Vagina (tissue), 2 donors: ENCODE measurements at regions not wholly inside any gene's neighbourhood (a gene's known extent, or its start where the extent isn't known, plus 50 kb on each side); places are given as distances from the start of the nearest gene placed in this dataset.
A peak's percentile ranks its signal among the peaks of the same experiment; 100 is the strongest.

Experiments used
- DNase-seq, 2 donors: peaks; one replicate each; pipeline ENCODE4 v3.0.0-alpha.2; 2017; ENCODE audit errors: extremely low spot score in 2 of 2
- H3K27ac ChIP-seq: fragments of 200-600 bp; sonication (generic); one replicate; pipeline ENCODE4 v1.5.1; 2019
- H3K27me3 ChIP-seq: fragments of 200-600 bp; sonication (generic); one replicate; pipeline ENCODE4 v1.5.1; 2019
- H3K36me3 ChIP-seq, 2 donors: fragments of 200-600 bp; sonication (generic); one replicate each; pipeline ENCODE4 v1.5.1; 2017 to 2019
- H3K4me1 ChIP-seq: fragments of 200-600 bp; sonication (generic); one replicate; pipeline ENCODE4 v1.5.1; 2019
- H3K4me3 ChIP-seq, 2 donors: fragments of 200-600 bp; sonication (generic); 1 replicate in 1 of 2; 2 replicates in 1 of 2; pipeline ENCODE4 v1.5.1; 2016 to 2019
- H3K9me3 ChIP-seq: fragments of 200-600 bp; sonication (generic); one replicate; pipeline ENCODE4 v1.5.1; 2019
- POLR2A ChIP-seq, 2 donors: fragments of 450-650 bp; IDR thresholded peaks; one replicate each; pipeline ENCODE4 v1.6.1; 2017; ENCODE audit warnings: antibody characterized with exemption in 2 of 2, mild to moderate bottlenecking in 2 of 2, moderate library complexity in 2 of 2
- POLR2AphosphoS5 ChIP-seq, 2 donors: sonication (generic); formaldehyde crosslinking; IDR thresholded peaks; one replicate each; pipeline ENCODE4 v1.9.0; 2017; ENCODE audit warnings: antibody characterized with exemption in 2 of 2, mild to moderate bottlenecking in 2 of 2, low read depth in 1 of 2; ENCODE audit not compliant: insufficient read depth in 1 of 2
- intact Hi-C: fragments of 100-400 bp; cut with DNase I; formaldehyde crosslinking; loops from one replicate; pipeline ENCODE4 v1.15.1; 2023
- TF ChIP-seq, protein P1 (sequence below), 3 experiments: fragments of 450-650 bp in 2 of 3; fragments of 200-600 bp in 1 of 3; sonication (generic) in 1 of 3; IDR thresholded peaks; one replicate each; pipeline ENCODE4 v1.5.1; 2017 to 2019; ENCODE audit warnings: antibody characterized with exemption in 3 of 3, mild to moderate bottlenecking in 2 of 3, moderate library complexity in 2 of 3

DNA sequence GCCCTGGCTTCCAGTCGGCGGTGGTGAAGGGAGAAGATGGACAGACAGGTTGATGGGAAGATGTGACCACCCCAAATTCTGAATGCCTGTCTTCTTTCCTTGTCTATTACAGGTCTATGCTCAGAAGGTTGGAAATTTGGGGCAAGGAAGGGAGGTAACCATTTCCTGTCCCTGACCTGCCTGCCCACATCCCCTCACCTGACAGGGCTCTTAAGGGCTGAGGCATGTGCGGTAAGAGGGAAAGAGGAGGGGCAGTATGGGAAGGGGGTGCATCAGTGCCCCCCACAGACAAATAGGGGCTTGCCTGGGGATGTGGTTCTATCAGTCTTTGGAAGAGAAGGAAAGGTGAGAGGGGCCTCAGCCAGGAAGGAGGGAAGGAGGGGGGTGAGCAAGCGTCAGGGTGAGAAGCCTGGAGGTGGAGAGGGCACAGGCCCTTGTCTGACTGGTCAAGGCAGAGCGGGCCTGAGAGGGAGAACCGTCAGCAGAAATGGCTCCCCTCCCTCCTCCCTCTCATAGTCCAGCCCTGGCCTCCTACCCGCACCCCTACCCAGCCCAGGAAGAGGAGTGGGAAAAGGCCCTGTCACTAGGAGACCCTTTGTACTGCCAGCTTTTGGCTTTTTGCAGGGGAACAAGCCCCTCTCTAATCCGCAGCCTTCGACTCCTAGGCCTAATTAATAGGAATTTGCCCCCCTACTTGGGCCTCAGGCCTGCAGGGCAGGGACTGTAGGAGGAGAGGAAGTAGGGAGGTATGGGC, 104.4 kb upstream of the FOXP4 start:
- no peaks in the 10 kb centered on the region for H3K27me3 ChIP-seq
- TF ChIP-seq POLR2AphosphoS5 (IDR thresholded peaks at IDR 0.05; ENCODE audit: insufficient read depth in 1 of 2, low read depth in 1 of 2) (no peak), POLR2A (IDR thresholded peaks at IDR 0.05) (no peak)
- TF ChIP-seq, protein P1, sequence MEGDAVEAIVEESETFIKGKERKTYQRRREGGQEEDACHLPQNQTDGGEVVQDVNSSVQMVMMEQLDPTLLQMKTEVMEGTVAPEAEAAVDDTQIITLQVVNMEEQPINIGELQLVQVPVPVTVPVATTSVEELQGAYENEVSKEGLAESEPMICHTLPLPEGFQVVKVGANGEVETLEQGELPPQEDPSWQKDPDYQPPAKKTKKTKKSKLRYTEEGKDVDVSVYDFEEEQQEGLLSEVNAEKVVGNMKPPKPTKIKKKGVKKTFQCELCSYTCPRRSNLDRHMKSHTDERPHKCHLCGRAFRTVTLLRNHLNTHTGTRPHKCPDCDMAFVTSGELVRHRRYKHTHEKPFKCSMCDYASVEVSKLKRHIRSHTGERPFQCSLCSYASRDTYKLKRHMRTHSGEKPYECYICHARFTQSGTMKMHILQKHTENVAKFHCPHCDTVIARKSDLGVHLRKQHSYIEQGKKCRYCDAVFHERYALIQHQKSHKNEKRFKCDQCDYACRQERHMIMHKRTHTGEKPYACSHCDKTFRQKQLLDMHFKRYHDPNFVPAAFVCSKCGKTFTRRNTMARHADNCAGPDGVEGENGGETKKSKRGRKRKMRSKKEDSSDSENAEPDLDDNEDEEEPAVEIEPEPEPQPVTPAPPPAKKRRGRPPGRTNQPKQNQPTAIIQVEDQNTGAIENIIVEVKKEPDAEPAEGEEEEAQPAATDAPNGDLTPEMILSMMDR (IDR thresholded peaks at IDR 0.05): no peak
- no peak for DNase-seq
- H3K4me1 ChIP-seq: peaks cover 16% of the 10 kb centered on the region
- no peaks in the 10 kb centered on the region for H3K9me3 ChIP-seq
- intact Hi-C loops: no loop called here
- H3K36me3 ChIP-seq: no peaks in the 10 kb centered on the region
- H3K4me3 ChIP-seq: no peak overlapping the region
- H3K27ac ChIP-seq: no peak overlapping the region

DNA sequence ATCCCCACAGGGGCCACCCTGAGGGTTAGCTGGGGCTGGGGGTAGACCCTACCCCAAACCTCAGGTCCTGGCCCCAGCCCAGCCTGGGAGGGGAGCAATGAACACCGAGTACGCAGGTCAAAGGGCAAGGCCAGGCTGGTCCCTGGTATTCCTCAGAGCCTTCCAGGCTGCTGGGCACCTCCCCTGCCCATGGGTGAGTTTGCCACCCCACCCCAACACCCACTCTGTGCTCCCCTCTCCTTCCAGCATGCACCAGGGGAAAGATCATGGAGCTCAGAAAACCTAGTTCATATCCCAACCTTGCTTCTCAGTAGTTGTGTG, 103.9 kb upstream of the FOXP4 start:
- DNase-seq: no peak
- intact Hi-C loops: no loop called here
- H3K36me3 ChIP-seq: no peaks in the 10 kb centered on the region
- H3K4me1 ChIP-seq: peaks cover 16% of the 10 kb centered on the region
- TF ChIP-seq, protein P1 (IDR thresholded peaks at IDR 0.05): no peak
- TF ChIP-seq POLR2A (IDR thresholded peaks at IDR 0.05) (no peak), POLR2AphosphoS5 (IDR thresholded peaks at IDR 0.05; ENCODE audit: insufficient read depth in 1 of 2, low read depth in 1 of 2) (no peak)
- H3K4me3 ChIP-seq: no peak overlapping the region
- no peak overlapping the region for H3K27ac ChIP-seq
- no peaks in the 10 kb centered on the region for H3K9me3 ChIP-seq
- no peaks in the 10 kb centered on the region for H3K27me3 ChIP-seq

DNA sequence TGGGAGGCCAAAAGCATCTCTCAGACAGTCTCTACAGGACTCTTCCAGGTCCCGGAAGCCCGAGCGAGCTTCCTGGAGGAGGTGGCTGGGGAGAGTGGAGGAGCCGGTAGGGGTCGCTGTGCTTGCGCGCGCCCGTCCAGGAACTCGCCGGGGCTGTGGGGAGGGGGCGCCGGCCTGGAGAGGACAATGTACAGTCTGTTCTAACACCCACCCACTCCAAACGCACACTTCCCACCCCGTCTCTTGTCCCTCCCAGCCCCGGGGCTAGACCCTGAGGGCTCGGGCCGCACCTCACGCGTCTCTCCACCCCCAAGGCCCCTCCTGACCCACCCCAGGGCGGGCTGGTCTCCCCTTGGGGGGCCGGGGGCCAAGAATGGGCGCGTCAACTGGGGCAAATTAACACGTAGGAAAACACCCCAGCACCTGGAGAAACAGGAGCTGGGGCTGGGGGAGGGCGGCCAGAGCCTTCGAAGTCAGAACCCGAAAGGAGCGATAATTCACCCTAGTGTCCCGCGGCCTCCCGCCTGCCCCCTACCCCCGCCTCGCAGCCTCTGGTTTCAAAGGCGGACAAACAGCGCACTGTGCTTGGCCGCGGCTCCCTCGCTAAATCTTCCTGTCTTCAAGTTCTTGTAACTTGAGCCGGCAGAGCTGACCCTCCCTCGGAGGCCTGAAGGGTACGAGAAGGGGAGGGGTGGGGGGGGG, 103.2 kb upstream of the FOXP4 start:
- intact Hi-C loops: no loop called here
- H3K4me3 ChIP-seq: peak overlapping the region; percentile 2 to 34
- TF ChIP-seq, protein P1 (IDR thresholded peaks at IDR 0.05): no peak
- TF ChIP-seq POLR2A (IDR thresholded peaks at IDR 0.05) (no peak), POLR2AphosphoS5 (IDR thresholded peaks at IDR 0.05; ENCODE audit: insufficient read depth in 1 of 2, low read depth in 1 of 2) (peak in 1 of 2 donors; percentile 30)
- peaks cover 16% of the 10 kb centered on the region for H3K4me1 ChIP-seq
- H3K9me3 ChIP-seq: no peaks in the 10 kb centered on the region
- DNase-seq: no peak
- H3K27me3 ChIP-seq: no peaks in the 10 kb centered on the region
- no peaks in the 10 kb centered on the region for H3K36me3 ChIP-seq
- H3K27ac ChIP-seq: peak overlapping the region; percentile 75

DNA sequence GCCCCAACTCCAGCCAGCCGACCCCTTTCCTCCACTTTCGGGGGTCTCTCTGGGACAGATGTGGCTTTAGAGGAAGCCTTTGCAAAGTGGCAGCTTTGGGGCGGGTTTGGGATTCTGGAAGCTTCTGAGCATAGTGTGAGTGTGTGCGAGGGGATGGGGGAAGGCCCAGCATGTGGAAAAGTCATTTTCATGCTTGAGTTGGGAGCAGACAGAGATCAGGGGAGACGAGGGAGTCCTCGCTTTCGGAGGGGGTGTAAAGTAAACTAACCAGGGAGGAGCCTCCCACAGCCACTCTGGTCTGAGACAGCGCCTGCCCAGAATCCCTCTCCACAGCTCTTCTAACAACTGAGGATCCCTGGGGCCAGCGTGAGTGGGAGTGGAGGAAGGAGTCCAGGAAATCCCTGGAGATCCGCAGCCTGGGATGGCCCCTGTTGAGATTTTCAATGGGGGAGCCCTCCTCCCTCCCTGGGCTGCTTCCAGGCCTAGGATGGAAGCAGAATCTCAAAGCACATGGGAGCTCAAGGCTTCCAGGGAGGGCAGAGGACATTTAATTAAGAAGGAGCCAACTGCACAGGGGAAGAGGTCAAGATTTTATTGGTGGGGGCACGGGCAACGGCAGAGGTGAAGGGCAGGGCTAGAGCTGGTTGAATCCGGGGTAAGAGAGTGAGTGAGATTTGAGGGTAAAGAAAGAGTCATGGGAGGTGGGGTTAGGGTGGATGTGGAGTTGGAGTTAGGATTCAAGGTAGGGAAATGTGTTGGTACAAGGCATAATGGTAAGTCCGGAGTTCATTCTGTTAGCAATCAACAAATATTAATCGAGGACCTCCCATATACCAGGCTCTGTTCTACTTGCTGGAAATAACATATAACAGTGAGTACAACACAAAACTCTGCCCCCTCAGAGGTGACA, 102.3 kb upstream of the FOXP4 start:
- H3K36me3 ChIP-seq: no peaks in the 10 kb centered on the region
- no peak for TF ChIP-seq POLR2A (IDR thresholded peaks at IDR 0.05)
- TF ChIP-seq, protein P1 (IDR thresholded peaks at IDR 0.05): no peak
- no peak for TF ChIP-seq POLR2AphosphoS5 (IDR thresholded peaks at IDR 0.05; ENCODE audit: insufficient read depth in 1 of 2, low read depth in 1 of 2)
- peak overlapping the region; percentile 75 for H3K27ac ChIP-seq
- H3K27me3 ChIP-seq: no peaks in the 10 kb centered on the region
- H3K4me3 ChIP-seq: peak overlapping the region; percentile 2 to 34
- no peaks in the 10 kb centered on the region for H3K9me3 ChIP-seq
- intact Hi-C loops: no loop called here
- H3K4me1 ChIP-seq: peaks cover 16% of the 10 kb centered on the region
- DNase-seq: no peak
